ENCODE measurements at regions not wholly inside any gene's neighbourhood (a gene's known extent, or its start where the extent isn't known, plus 50 kb on each side); places are given as distances from the start of the nearest gene placed in this dataset.
A peak's percentile ranks its signal among the peaks of the same experiment; 100 is the strongest.
"Not testable (repeated sequence)": the region's sequence is repeated elsewhere in the genome, so short reads cannot be mapped to it uniquely, and the experiment has no call there.

- H3K9ac ChIP-seq (ENCODE audit: low read length in 3 of 3); H3K9me3 ChIP-seq (ENCODE audit: control insufficient read depth in 2 of 3, insufficient read depth in 1 of 3, low read length in 3 of 3); DNase-seq; H3K36me3 ChIP-seq (ENCODE audit: control insufficient read depth in 2 of 3, insufficient read depth in 3 of 3, low read length in 3 of 3); H3K27me3 ChIP-seq (ENCODE audit: control insufficient read depth, insufficient read depth, low read length); H3K4me1 ChIP-seq (ENCODE audit: control insufficient read depth in 2 of 3, insufficient read depth in 2 of 3, low read depth in 1 of 3, low read length in 3 of 3); H3K27ac ChIP-seq (ENCODE audit: low read depth in 2 of 2, low read length in 2 of 2); FAIRE-seq; H3K4me3 ChIP-seq (ENCODE audit: low read length in 3 of 3); intact Hi-C loops (cut with DNase I): not testable (repeated sequence)
Observed at GRCh38 chrY:7588176-7588575, 676.6 kb upstream of the AMELY start.

GRCh38 chrY:7562541-7562940 lies 651.0 kb upstream of the AMELY start:
- Histone ChIP-seq H3K4me3 (ENCODE audit: low read length in 3 of 3) (no peak overlapping the region), H3K4me1 (ENCODE audit: control insufficient read depth in 2 of 3, insufficient read depth in 2 of 3, low read depth in 1 of 3, low read length in 3 of 3) (no peaks in the 10 kb centered on the region), H3K9me3 (ENCODE audit: control insufficient read depth in 2 of 3, insufficient read depth in 1 of 3, low read length in 3 of 3) (no peaks in the 10 kb centered on the region), H3K36me3 (ENCODE audit: control insufficient read depth in 2 of 3, insufficient read depth in 3 of 3, low read length in 3 of 3) (no peaks in the 10 kb centered on the region), H3K27me3 (ENCODE audit: control insufficient read depth, insufficient read depth, low read length) (no peaks in the 10 kb centered on the region), H3K27ac (ENCODE audit: low read depth in 2 of 2, low read length in 2 of 2) (no peak overlapping the region), H3K9ac (ENCODE audit: low read length in 3 of 3) (no peak overlapping the region)
- no peak for DNase-seq
- intact Hi-C loops (cut with DNase I) = no loop called here
- no peak for TF ChIP-seq CTCF (IDR thresholded peaks at IDR 0.05; ENCODE audit: borderline replicate concordance, extremely low read depth, insufficient read depth)
- FAIRE-seq = no peak

GRCh38 chrY:7557675-7558074 lies 646.1 kb upstream of the AMELY start:
- no peak overlapping the region for H3K27ac ChIP-seq (ENCODE audit: low read depth in 2 of 2, low read length in 2 of 2)
- H3K9ac ChIP-seq (ENCODE audit: low read length in 3 of 3) = no peak overlapping the region
- DNase-seq = peak in 1 of 5 donors; percentile 0
- no peaks in the 10 kb centered on the region for H3K36me3 ChIP-seq (ENCODE audit: control insufficient read depth in 2 of 3, insufficient read depth in 3 of 3, low read length in 3 of 3)
- no peak for FAIRE-seq
- H3K4me1 ChIP-seq (ENCODE audit: control insufficient read depth in 2 of 3, insufficient read depth in 2 of 3, low read depth in 1 of 3, low read length in 3 of 3) = no peaks in the 10 kb centered on the region
- intact Hi-C loops (cut with DNase I) = no loop called here
- TF ChIP-seq CTCF (IDR thresholded peaks at IDR 0.05; ENCODE audit: borderline replicate concordance, extremely low read depth, insufficient read depth) = no peak
- no peaks in the 10 kb centered on the region for H3K27me3 ChIP-seq (ENCODE audit: control insufficient read depth, insufficient read depth, low read length)
- no peaks in the 10 kb centered on the region for H3K9me3 ChIP-seq (ENCODE audit: control insufficient read depth in 2 of 3, insufficient read depth in 1 of 3, low read length in 3 of 3)
- H3K4me3 ChIP-seq (ENCODE audit: low read length in 3 of 3) = no peak overlapping the region

GRCh38 chrY:7555006-7555405 lies 643.5 kb upstream of the AMELY start:
- Histone ChIP-seq H3K9ac (ENCODE audit: low read length in 3 of 3) (no peak overlapping the region), H3K36me3 (ENCODE audit: control insufficient read depth in 2 of 3, insufficient read depth in 3 of 3, low read length in 3 of 3) (no peaks in the 10 kb centered on the region), H3K4me1 (ENCODE audit: control insufficient read depth in 2 of 3, insufficient read depth in 2 of 3, low read depth in 1 of 3, low read length in 3 of 3) (no peaks in the 10 kb centered on the region), H3K4me3 (ENCODE audit: low read length in 3 of 3) (no peak overlapping the region), H3K27ac (ENCODE audit: low read depth in 2 of 2, low read length in 2 of 2) (no peak overlapping the region), H3K27me3 (ENCODE audit: control insufficient read depth, insufficient read depth, low read length) (no peaks in the 10 kb centered on the region), H3K9me3 (ENCODE audit: control insufficient read depth in 2 of 3, insufficient read depth in 1 of 3, low read length in 3 of 3) (no peaks in the 10 kb centered on the region)
- intact Hi-C loops (cut with DNase I) = no loop called here
- DNase-seq (peak in 2 of 5 donors; percentile 26 to 32), FAIRE-seq (no peak)
- TF ChIP-seq CTCF (IDR thresholded peaks at IDR 0.05; ENCODE audit: borderline replicate concordance, extremely low read depth, insufficient read depth) = no peak

All from kidney (tissue), 13 donors.